ENCODE measurements at regions not wholly inside any gene's neighbourhood (a gene's known extent, or its start where the extent isn't known, plus 50 kb on each side); places are given as distances from the start of the nearest gene placed in this dataset.

GRCh38 chr16:79994418-79994817 is 393.9 kb upstream of the MAF start:
- no peak for TF ChIP-seq CTCF (IDR thresholded peaks at IDR 0.05; ENCODE audit: extremely low read depth in 1 of 2, insufficient read depth in 1 of 2, low read depth in 1 of 2, low read length in 2 of 2)
- no peak for TF ChIP-seq POLR2A (IDR thresholded peaks at IDR 0.05; ENCODE audit: low read depth, low read length)
- TF ChIP-seq EZH2 (IDR thresholded peaks at IDR 0.05; ENCODE audit: borderline replicate concordance, low read depth, low read length, severe bottlenecking) = no peak
- no peak for TF ChIP-seq FOS (IDR thresholded peaks at IDR 0.05; ENCODE audit: borderline replicate concordance, insufficient read depth, low read length)
- no peak for TF ChIP-seq POLR2AphosphoS5 (IDR thresholded peaks at IDR 0.05; ENCODE audit: insufficient read depth, low read depth, low read length)
- TF ChIP-seq GATA2 (IDR thresholded peaks at IDR 0.05; ENCODE audit: insufficient read depth, insufficient read length, low read depth, low read length) = no peak
- no peak for TF ChIP-seq MAX (IDR thresholded peaks at IDR 0.05; ENCODE audit: insufficient read depth, insufficient read length)

All from endothelial cell of umbilical vein (primary cell).